ENCODE measurements at regions not wholly inside any gene's neighbourhood (a gene's known extent, or its start where the extent isn't known, plus 50 kb on each side); places are given as distances from the start of the nearest gene placed in this dataset.

GRCh38 chr13:71144883-71145282 is 722.1 kb downstream of the DACH1 start:
- no peak overlapping the region for H3K4me3 ChIP-seq (ENCODE audit: low read depth in 2 of 2, low read length in 1 of 2)
- ChIA-PET CTCF (interaction anchor here (1.0 kb wide), 2 partner anchors 10 to 13 kb away, joined by 3 read pairs; no protein-coding TSS in a partner anchor), POLR2A (no interaction called here)
- H3K4me1 ChIP-seq (ENCODE audit: control insufficient read depth in 1 of 2, insufficient read depth in 2 of 2, low read depth in 1 of 2, low read length in 1 of 2), result peaks cover 0 to 4% of the 10 kb centered on the region in 2 experiments; a peak in 2 of 4 replicates
- no peak overlapping the region for H3K9ac ChIP-seq
- H2AFZ ChIP-seq (ENCODE audit: low read depth), result no peak overlapping the region
- no peaks in the 10 kb centered on the region for H3K36me3 ChIP-seq (replicated peaks in 1 of 2; ENCODE audit: control insufficient read depth in 1 of 2, insufficient read depth in 2 of 2, low read length in 1 of 2)
- H3K27me3 ChIP-seq (ENCODE audit: insufficient read depth), result no peaks in the 10 kb centered on the region
- no peaks in the 10 kb centered on the region for H3F3A ChIP-seq (replicated peaks; ENCODE audit: insufficient read depth)
- no peaks in the 10 kb centered on the region for H3K79me2 ChIP-seq (ENCODE audit: insufficient read depth)
- no peaks in the 10 kb centered on the region for H3K9me3 ChIP-seq
- H3K9me2 ChIP-seq, result no peaks in the 10 kb centered on the region
- DNase-seq, result no peak
- no peak overlapping the region for H3K4me2 ChIP-seq
- peak in 1 of 2 experiments; percentile 44; a peak in 1 of 4 replicates for TF ChIP-seq EP300 (IDR thresholded peaks at IDR 0.05; ENCODE audit: borderline replicate concordance in 1 of 2, low read depth in 1 of 2, low read length in 1 of 2)
- peak; percentile 73; the same call in 1 of the 2 replicates for TF ChIP-seq RCOR1 (IDR thresholded peaks at IDR 0.05; ENCODE audit: low read length)
- no peak for TF ChIP-seq ELF1 (IDR thresholded peaks at IDR 0.05)
- peak; percentile 74 for TF ChIP-seq GATA2 (CRISPR knock-in tag; IDR thresholded peaks at IDR 0.05)
- no peak for TF ChIP-seq TAF1 (IDR thresholded peaks at IDR 0.05; ENCODE audit: borderline replicate concordance, low read depth, low read length)
- H4K20me1 ChIP-seq (ENCODE audit: insufficient read depth), result no peaks in the 10 kb centered on the region
- H3K27ac ChIP-seq (ENCODE audit: low read depth in 2 of 2, low read length in 1 of 2), result no peak overlapping the region
- WGBS (ENCODE audit: low lambda C conversion rate), result 48% methylated on average over 2 of the region's 2 CpGs

DNA sequence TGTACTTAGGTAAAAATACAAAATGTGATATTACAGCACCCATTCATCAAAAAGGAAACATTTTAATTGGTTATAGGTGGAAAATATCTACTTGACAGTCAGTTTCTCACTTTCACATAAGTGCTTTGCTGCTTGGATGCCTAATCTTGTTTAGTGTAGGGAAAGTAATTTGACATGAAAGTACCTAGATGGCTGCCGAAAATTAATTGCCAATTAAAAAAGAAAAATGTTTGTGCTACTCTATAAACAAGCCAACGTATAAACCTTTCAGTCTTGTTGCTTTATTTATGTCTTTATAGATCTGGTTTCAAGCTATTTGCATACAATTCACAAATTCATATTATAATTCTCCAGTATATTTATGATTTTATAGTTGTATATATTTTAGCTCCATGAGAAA is 729.9 kb downstream of the DACH1 start:
- H3K27me3 ChIP-seq (ENCODE audit: insufficient read depth), result no peaks in the 10 kb centered on the region
- POLR2A ChIA-PET, result no interaction called here
- no peaks in the 10 kb centered on the region for H3K9me3 ChIP-seq
- H3K4me3 ChIP-seq (ENCODE audit: low read depth in 2 of 2, low read length in 1 of 2), result no peak overlapping the region
- CTCF ChIA-PET, result no interaction called here
- H3K4me2 ChIP-seq, result no peak overlapping the region
- DNase-seq, result no peak
- no peak overlapping the region for H2AFZ ChIP-seq (ENCODE audit: low read depth)
- WGBS (ENCODE audit: low lambda C conversion rate), result 34% methylated on average over 2 of the region's 2 CpGs
- no peaks in the 10 kb centered on the region for H4K20me1 ChIP-seq (ENCODE audit: insufficient read depth)
- no peak overlapping the region for H3K9ac ChIP-seq
- TF ChIP-seq SMC3 (IDR thresholded peaks at IDR 0.05; ENCODE audit: low read depth, low read length), result no peak
- TF ChIP-seq, protein P1, sequence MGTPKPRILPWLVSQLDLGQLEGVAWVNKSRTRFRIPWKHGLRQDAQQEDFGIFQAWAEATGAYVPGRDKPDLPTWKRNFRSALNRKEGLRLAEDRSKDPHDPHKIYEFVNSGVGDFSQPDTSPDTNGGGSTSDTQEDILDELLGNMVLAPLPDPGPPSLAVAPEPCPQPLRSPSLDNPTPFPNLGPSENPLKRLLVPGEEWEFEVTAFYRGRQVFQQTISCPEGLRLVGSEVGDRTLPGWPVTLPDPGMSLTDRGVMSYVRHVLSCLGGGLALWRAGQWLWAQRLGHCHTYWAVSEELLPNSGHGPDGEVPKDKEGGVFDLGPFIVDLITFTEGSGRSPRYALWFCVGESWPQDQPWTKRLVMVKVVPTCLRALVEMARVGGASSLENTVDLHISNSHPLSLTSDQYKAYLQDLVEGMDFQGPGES (IDR thresholded peaks at IDR 0.05; ENCODE audit: low read depth, low read length), result no peak
- no peaks in the 10 kb centered on the region for H3K79me2 ChIP-seq (ENCODE audit: insufficient read depth)
- H3K9me2 ChIP-seq, result no peaks in the 10 kb centered on the region
- H3F3A ChIP-seq (replicated peaks; ENCODE audit: insufficient read depth), result no peaks in the 10 kb centered on the region
- H3K4me1 ChIP-seq (ENCODE audit: control insufficient read depth in 1 of 2, insufficient read depth in 2 of 2, low read depth in 1 of 2, low read length in 1 of 2), result no peaks in the 10 kb centered on the region
- H3K27ac ChIP-seq (ENCODE audit: low read depth in 2 of 2, low read length in 1 of 2), result no peak overlapping the region
- no peaks in the 10 kb centered on the region for H3K36me3 ChIP-seq (replicated peaks in 1 of 2; ENCODE audit: control insufficient read depth in 1 of 2, insufficient read depth in 2 of 2, low read length in 1 of 2)

DNA sequence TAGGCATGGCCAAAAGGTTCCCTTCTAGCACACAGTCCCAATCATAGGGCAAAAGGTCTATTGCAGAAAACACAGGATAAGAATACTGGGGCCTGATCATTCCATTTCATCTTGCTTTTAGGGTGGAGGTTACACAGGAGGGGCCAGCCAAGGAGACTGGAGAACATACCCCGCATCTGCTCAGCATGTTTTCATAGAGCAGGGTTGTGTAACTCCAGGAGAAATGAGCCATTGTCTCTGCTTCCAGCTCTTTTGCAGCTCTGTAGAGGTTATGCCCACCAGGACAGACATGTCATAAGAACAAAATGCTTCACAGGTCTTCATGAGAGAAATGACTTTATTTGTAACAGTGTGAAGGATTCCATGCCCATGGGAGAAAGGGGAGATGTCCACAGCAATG is 742.8 kb downstream of the DACH1 start:
- Histone ChIP-seq H3K4me1 (ENCODE audit: control insufficient read depth in 1 of 2, insufficient read depth in 2 of 2, low read depth in 1 of 2, low read length in 1 of 2) (no peaks in the 10 kb centered on the region), H3K27me3 (ENCODE audit: insufficient read depth) (no peaks in the 10 kb centered on the region), H3K9me2 (no peaks in the 10 kb centered on the region), H2AFZ (ENCODE audit: low read depth) (no peak overlapping the region), H3K36me3 (replicated peaks in 1 of 2; ENCODE audit: control insufficient read depth in 1 of 2, insufficient read depth in 2 of 2, low read length in 1 of 2) (no peaks in the 10 kb centered on the region), H3K4me2 (no peak overlapping the region), H3F3A (replicated peaks; ENCODE audit: insufficient read depth) (no peaks in the 10 kb centered on the region), H3K79me2 (ENCODE audit: insufficient read depth) (no peaks in the 10 kb centered on the region), H4K20me1 (ENCODE audit: insufficient read depth) (no peaks in the 10 kb centered on the region), H3K4me3 (ENCODE audit: low read depth in 2 of 2, low read length in 1 of 2) (no peak overlapping the region), H3K9ac (no peak overlapping the region), H3K27ac (ENCODE audit: low read depth in 2 of 2, low read length in 1 of 2) (no peak overlapping the region), H3K9me3 (no peaks in the 10 kb centered on the region)
- ChIA-PET POLR2A (no interaction called here), CTCF (no interaction called here)
- WGBS (ENCODE audit: low lambda C conversion rate), result 18% methylated on average over 1 of the region's 1 CpG
- no peak for TF ChIP-seq FOXM1 (IDR thresholded peaks at IDR 0.05; ENCODE audit: low read depth)
- TF ChIP-seq CHD2 (IDR thresholded peaks at IDR 0.05; ENCODE audit: low read length, partially characterized antibody), result no peak
- no peak for TF ChIP-seq PBX3 (IDR thresholded peaks at IDR 0.05)
- no peak for TF ChIP-seq RXRA (IDR thresholded peaks at IDR 0.05; ENCODE audit: borderline replicate concordance, low read depth)
- TF ChIP-seq, protein P2, sequence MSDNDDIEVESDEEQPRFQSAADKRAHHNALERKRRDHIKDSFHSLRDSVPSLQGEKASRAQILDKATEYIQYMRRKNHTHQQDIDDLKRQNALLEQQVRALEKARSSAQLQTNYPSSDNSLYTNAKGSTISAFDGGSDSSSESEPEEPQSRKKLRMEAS (IDR thresholded peaks at IDR 0.05; ENCODE audit: low read depth), result no peak
- no peak for TF ChIP-seq NRF1 (IDR thresholded peaks at IDR 0.05; ENCODE audit: low read depth, low read length)
- TF ChIP-seq, protein P3, sequence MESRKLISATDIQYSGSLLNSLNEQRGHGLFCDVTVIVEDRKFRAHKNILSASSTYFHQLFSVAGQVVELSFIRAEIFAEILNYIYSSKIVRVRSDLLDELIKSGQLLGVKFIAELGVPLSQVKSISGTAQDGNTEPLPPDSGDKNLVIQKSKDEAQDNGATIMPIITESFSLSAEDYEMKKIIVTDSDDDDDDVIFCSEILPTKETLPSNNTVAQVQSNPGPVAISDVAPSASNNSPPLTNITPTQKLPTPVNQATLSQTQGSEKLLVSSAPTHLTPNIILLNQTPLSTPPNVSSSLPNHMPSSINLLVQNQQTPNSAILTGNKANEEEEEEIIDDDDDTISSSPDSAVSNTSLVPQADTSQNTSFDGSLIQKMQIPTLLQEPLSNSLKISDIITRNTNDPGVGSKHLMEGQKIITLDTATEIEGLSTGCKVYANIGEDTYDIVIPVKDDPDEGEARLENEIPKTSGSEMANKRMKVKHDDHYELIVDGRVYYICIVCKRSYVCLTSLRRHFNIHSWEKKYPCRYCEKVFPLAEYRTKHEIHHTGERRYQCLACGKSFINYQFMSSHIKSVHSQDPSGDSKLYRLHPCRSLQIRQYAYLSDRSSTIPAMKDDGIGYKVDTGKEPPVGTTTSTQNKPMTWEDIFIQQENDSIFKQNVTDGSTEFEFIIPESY (IDR thresholded peaks at IDR 0.05; ENCODE audit: borderline replicate concordance, low read depth), result no peak
- TF ChIP-seq FOXJ3 (CRISPR knock-in tag; IDR thresholded peaks at IDR 0.05), result no peak
- TF ChIP-seq JUND (IDR thresholded peaks at IDR 0.05), result no peak
- TF ChIP-seq GABPA (IDR thresholded peaks at IDR 0.05; ENCODE audit: low read depth), result no peak
- no peak for TF ChIP-seq TCF12 (IDR thresholded peaks at IDR 0.05)
- no peak for TF ChIP-seq EP300 (IDR thresholded peaks at IDR 0.05; ENCODE audit: borderline replicate concordance in 1 of 2, low read depth in 1 of 2, low read length in 1 of 2)
- TF ChIP-seq NFIC (IDR thresholded peaks at IDR 0.05; ENCODE audit: borderline replicate concordance), result no peak
- TF ChIP-seq POLR2AphosphoS5 (IDR thresholded peaks at IDR 0.05; ENCODE audit: low read depth, low read length), result no peak
- no peak for DNase-seq
